Mucosa of descending colon (tissue), 3 donors: ENCODE measurements at regions not wholly inside any gene's neighbourhood (a gene's known extent, or its start where the extent isn't known, plus 50 kb on each side); places are given as distances from the start of the nearest gene placed in this dataset.

Source experiments
- ATAC-seq: fragments of 200-7000 bp; cut with Tn5 transposase; one replicate; pipeline ENCODE4 v1.9.1; 2020; ENCODE audit warnings: mild to moderate bottlenecking, moderate library complexity
- DNase-seq, 3 donors: peaks; one replicate each; pipeline ENCODE4 v3.0.0-alpha.2; 2020
- H3K36me3 ChIP-seq: fragments of 200-600 bp; one replicate; pipeline ENCODE4 v1.8.0; 2021; ENCODE audit warnings: low read depth, mild to moderate bottlenecking
- H3K4me1 ChIP-seq: fragments of 200-600 bp; one replicate; pipeline ENCODE4 v1.8.0; 2021; ENCODE audit warnings: low read depth, mild to moderate bottlenecking
- H3K4me3 ChIP-seq: fragments of 200-600 bp; one replicate; pipeline ENCODE4 v1.8.0; 2021; ENCODE audit warnings: mild to moderate bottlenecking
- H3K9me3 ChIP-seq: fragments of 200-600 bp; one replicate; pipeline ENCODE4 v1.8.0; 2021; ENCODE audit warnings: mild to moderate bottlenecking
- CTCF ChIP-seq: fragments of 200-600 bp; IDR thresholded peaks from one replicate; pipeline ENCODE4 v1.8.0; 2022; ENCODE audit warnings: antibody characterized with exemption, mild to moderate bottlenecking
- intact Hi-C, 2 donors: fragments of 100-400 bp; cut with DNase I in 1 of 2; cut with micrococcal nuclease in 1 of 2; formaldehyde crosslinking; loops; one replicate each; pipeline versions ENCODE4 v1.11.0 to v1.11.1; 2022; cut with DNase I, micrococcal nuclease
- donor health status: DM: no; HTN: no; CAD: no; lungs with moderate emphysema.
- donor health status: DM: no; HTN: no; CAD: no.
- donor health status: DM: no; HTN: yes; CAD: no.

- intact Hi-C loops, result no loop called here
- Histone ChIP-seq H3K36me3 (no peaks in the 10 kb centered on the region), H3K9me3 (no peaks in the 10 kb centered on the region), H3K4me1 (no peaks in the 10 kb centered on the region), H3K4me3 (no peak overlapping the region)
- ATAC-seq (no peak), DNase-seq (no peak)
- TF ChIP-seq CTCF, result no peak
Measured at GRCh38 chr4:42816189-42816879, 76.2 kb upstream of the GRXCR1 start.

- ATAC-seq, result no peak
- no peak for DNase-seq
- intact Hi-C loops, result no loop called here
- Histone ChIP-seq H3K4me1 (no peaks in the 10 kb centered on the region), H3K9me3 (no peaks in the 10 kb centered on the region), H3K36me3 (no peaks in the 10 kb centered on the region), H3K4me3 (no peak overlapping the region)
- no peak for TF ChIP-seq CTCF
Measured at GRCh38 chr4:42809419-42810084, 83.0 kb upstream of the GRXCR1 start.

GRCh38 chr4:42806303-42806835 lies 86.1 kb upstream of the GRXCR1 start:
- DNase-seq (no peak), ATAC-seq (no peak)
- H3K36me3 ChIP-seq, result no peaks in the 10 kb centered on the region
- H3K4me3 ChIP-seq, result no peak overlapping the region
- H3K4me1 ChIP-seq, result no peaks in the 10 kb centered on the region
- H3K9me3 ChIP-seq, result peaks cover 5% of the 10 kb centered on the region
- intact Hi-C loops, result no loop called here
- no peak for TF ChIP-seq CTCF

DNA sequence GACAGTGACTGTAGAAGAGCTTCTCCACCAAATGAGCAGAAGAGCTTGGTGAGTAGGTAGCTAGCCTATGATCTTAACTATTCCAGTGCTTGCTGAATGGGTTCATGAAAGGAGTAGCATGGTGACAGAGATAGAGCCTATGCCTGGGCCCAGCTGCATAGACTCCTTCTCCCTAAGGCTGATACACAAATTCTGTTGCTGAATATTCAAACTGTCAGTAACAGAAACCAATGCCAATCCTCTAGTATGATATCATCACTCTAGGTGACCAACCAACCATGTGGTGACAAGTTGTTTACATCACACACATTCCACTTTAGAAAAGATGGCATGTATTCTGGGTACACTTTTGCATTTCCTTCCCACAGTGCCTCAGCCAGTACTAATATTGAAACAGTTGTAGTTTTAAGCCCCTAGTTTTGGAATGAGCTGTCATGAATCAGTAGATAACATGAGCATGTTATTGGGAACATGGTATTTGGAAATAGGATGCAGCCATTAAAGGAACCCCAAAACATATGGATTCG lies 103.4 kb upstream of the GRXCR1 start:
- Histone ChIP-seq H3K4me3 (no peak overlapping the region), H3K36me3 (no peaks in the 10 kb centered on the region), H3K9me3 (no peaks in the 10 kb centered on the region), H3K4me1 (no peaks in the 10 kb centered on the region)
- ATAC-seq (no peak), DNase-seq (no peak)
- intact Hi-C loops, result no loop called here
- no peak for TF ChIP-seq CTCF

GRCh38 chr4:42787079-42787463 lies 105.4 kb upstream of the GRXCR1 start:
- no peaks in the 10 kb centered on the region for H3K36me3 ChIP-seq
- no peak for DNase-seq
- intact Hi-C loops, result no loop called here
- no peak for ATAC-seq
- no peaks in the 10 kb centered on the region for H3K9me3 ChIP-seq
- no peak overlapping the region for H3K4me3 ChIP-seq
- no peaks in the 10 kb centered on the region for H3K4me1 ChIP-seq
- no peak for TF ChIP-seq CTCF
